Trophoblast cell (in vitro differentiated cells and primary cell): ENCODE measurements at regions not wholly inside any gene's neighbourhood (a gene's known extent, or its start where the extent isn't known, plus 50 kb on each side); places are given as distances from the start of the nearest gene placed in this dataset.

ENCODE experiments used
- DNase-seq, 2 donors: peaks; one replicate each; pipeline ENCODE4 v3.0.0-alpha.2; 2016
- H2AFZ ChIP-seq: 2 replicates; pipeline ENCODE4 v1.6.1; 2013; ENCODE audit warnings: low read length, moderate library complexity, mild to moderate bottlenecking; ENCODE audit not compliant: insufficient read depth, poor library complexity
- H2AK5ac ChIP-seq: 2 replicates; pipeline ENCODE4 v1.6.1; 2013; ENCODE audit warnings: mild to moderate bottlenecking, low read length
- H2BK120ac ChIP-seq: 2 replicates; pipeline ENCODE4 v1.6.1; 2013; ENCODE audit warnings: low read length, mild to moderate bottlenecking, moderate library complexity; ENCODE audit not compliant: insufficient read depth, poor library complexity
- H2BK12ac ChIP-seq: 2 replicates; pipeline ENCODE4 v1.6.1; 2013; ENCODE audit warnings: mild to moderate bottlenecking, low read length, moderate library complexity
- H2BK5ac ChIP-seq: 2 replicates; pipeline ENCODE4 v1.6.1; 2013; ENCODE audit warnings: low read length, low read depth, moderate library complexity, mild to moderate bottlenecking; ENCODE audit not compliant: poor library complexity
- H3K14ac ChIP-seq: 2 replicates; pipeline ENCODE4 v1.6.1; 2013; ENCODE audit warnings: mild to moderate bottlenecking, low read length
- H3K18ac ChIP-seq: 2 replicates; pipeline ENCODE4 v1.6.1; 2013; ENCODE audit warnings: mild to moderate bottlenecking, low read length
- H3K23ac ChIP-seq: 2 replicates; pipeline ENCODE4 v1.6.1; 2013; ENCODE audit warnings: low read length
- H3K27ac ChIP-seq: 2 replicates; pipeline ENCODE4 v1.5.1; 2013; ENCODE audit warnings: low read depth, mild to moderate bottlenecking, inconsistent platforms, low read length, moderate library complexity
- H3K27me3 ChIP-seq: 2 replicates; pipeline ENCODE4 v1.6.1; 2013; ENCODE audit warnings: inconsistent platforms, mild to moderate bottlenecking, low read length, moderate library complexity; ENCODE audit not compliant: insufficient read depth
- H3K36me3 ChIP-seq, 2 experiments: 1 replicate in 1 of 2; 2 replicates in 1 of 2; pipeline ENCODE4 v1.6.1; 2013; ENCODE audit warnings: low read length in 2 of 2, mild to moderate bottlenecking in 2 of 2, moderate library complexity in 1 of 2; ENCODE audit not compliant: insufficient read depth in 2 of 2, control insufficient read depth in 1 of 2
- H3K4ac ChIP-seq: 2 replicates; pipeline ENCODE4 v1.6.1; 2013; ENCODE audit warnings: low read depth, mild to moderate bottlenecking, low read length, moderate library complexity
- H3K4me1 ChIP-seq, 2 experiments: 1 replicate in 1 of 2; 2 replicates in 1 of 2; pipeline ENCODE4 v1.6.1; 2013; ENCODE audit warnings: low read length in 2 of 2, mild to moderate bottlenecking in 2 of 2, moderate library complexity in 1 of 2; ENCODE audit not compliant: insufficient read depth in 2 of 2, control insufficient read depth in 1 of 2
- H3K4me2 ChIP-seq: 2 replicates; pipeline ENCODE4 v1.6.1; 2013; ENCODE audit warnings: inconsistent platforms, mild to moderate bottlenecking, low read length, moderate library complexity
- H3K4me3 ChIP-seq: 2 replicates; pipeline ENCODE4 v1.5.1; 2013; ENCODE audit warnings: mild to moderate bottlenecking, low read depth, low read length, inconsistent platforms
- H3K79me1 ChIP-seq: one replicate; pipeline ENCODE4 v1.6.1; 2013; ENCODE audit warnings: low read length
- H3K79me2 ChIP-seq: 2 replicates; pipeline ENCODE4 v1.6.1; 2013; ENCODE audit warnings: low read length, mild to moderate bottlenecking; ENCODE audit not compliant: control insufficient read depth, insufficient read depth, poor library complexity
- H3K9ac ChIP-seq: 2 replicates; pipeline ENCODE4 v1.6.1; 2013; ENCODE audit warnings: mild to moderate bottlenecking, low read length
- H3K9me3 ChIP-seq: 2 replicates; pipeline ENCODE4 v1.6.1; 2013; ENCODE audit warnings: low read depth, mild to moderate bottlenecking, control low read depth, inconsistent platforms, low read length; ENCODE audit not compliant: insufficient read depth
- H4K12ac ChIP-seq: 2 replicates; pipeline ENCODE4 v1.6.1; 2013; ENCODE audit warnings: low read depth, mild to moderate bottlenecking, low read length, moderate library complexity
- H4K8ac ChIP-seq: 2 replicates; pipeline ENCODE4 v1.6.1; 2013; ENCODE audit warnings: low read depth, mild to moderate bottlenecking, low read length, moderate library complexity
- H4K91ac ChIP-seq: one replicate; pipeline ENCODE4 v1.6.1; 2013; ENCODE audit warnings: low read depth, mild to moderate bottlenecking, low read length, moderate library complexity
- WGBS: extraction: QIAGEN DNeasy Blood & Tissue Kit; methylation state at CpG from one replicate; pipeline ENCODE4 v1.1.7; 2013; ENCODE audit warnings: missing lambda C conversion rate; ENCODE audit not compliant: insufficient read length, insufficient coverage; ENCODE audit errors: extremely low coverage; 5-methylcytosine and 5-hydroxymethylcytosine counted together

DNA sequence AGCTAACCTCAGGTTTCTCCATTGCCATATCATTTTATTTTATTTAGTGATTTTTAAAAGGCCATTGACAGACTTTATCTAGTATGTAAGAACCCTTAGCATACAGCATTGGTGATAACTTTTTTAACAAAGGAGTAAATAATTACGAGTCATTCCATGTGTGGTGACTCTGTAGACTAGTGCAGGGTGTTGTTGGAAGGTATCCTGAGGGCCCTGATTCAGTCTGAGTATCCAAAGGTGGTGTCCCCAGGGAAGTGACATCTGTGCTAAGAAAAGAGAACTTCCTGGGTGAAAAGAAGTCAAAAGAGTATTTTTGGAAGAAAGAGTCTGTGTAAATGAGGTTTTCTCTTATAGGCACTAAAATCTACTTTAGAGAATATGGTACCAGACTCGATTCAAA lies 308.4 kb downstream of the C7orf25 start:
- H2AFZ ChIP-seq: no peak overlapping the region
- H3K14ac ChIP-seq: no peak overlapping the region
- no CpG with 5 or more reads among the region's 2 CpGs for WGBS
- no peak overlapping the region for H3K4ac ChIP-seq
- no peak overlapping the region for H3K4me3 ChIP-seq
- H3K4me1 ChIP-seq: no peaks in the 10 kb centered on the region
- H2BK5ac ChIP-seq: no peak overlapping the region
- H3K18ac ChIP-seq: no peak overlapping the region
- H3K27me3 ChIP-seq: no peaks in the 10 kb centered on the region
- no peak overlapping the region for H2BK120ac ChIP-seq
- H3K4me2 ChIP-seq: no peak overlapping the region
- H3K27ac ChIP-seq: no peak overlapping the region
- no peak overlapping the region for H3K23ac ChIP-seq
- H4K91ac ChIP-seq: no peak overlapping the region
- no peaks in the 10 kb centered on the region for H3K79me2 ChIP-seq
- H3K79me1 ChIP-seq: no peaks in the 10 kb centered on the region
- no peaks in the 10 kb centered on the region for H3K36me3 ChIP-seq
- DNase-seq: no peak
- no peak overlapping the region for H2AK5ac ChIP-seq
- H3K9me3 ChIP-seq: no peaks in the 10 kb centered on the region
- H4K12ac ChIP-seq: no peak overlapping the region
- no peak overlapping the region for H4K8ac ChIP-seq
- no peak overlapping the region for H3K9ac ChIP-seq
- H2BK12ac ChIP-seq: no peak overlapping the region

DNA sequence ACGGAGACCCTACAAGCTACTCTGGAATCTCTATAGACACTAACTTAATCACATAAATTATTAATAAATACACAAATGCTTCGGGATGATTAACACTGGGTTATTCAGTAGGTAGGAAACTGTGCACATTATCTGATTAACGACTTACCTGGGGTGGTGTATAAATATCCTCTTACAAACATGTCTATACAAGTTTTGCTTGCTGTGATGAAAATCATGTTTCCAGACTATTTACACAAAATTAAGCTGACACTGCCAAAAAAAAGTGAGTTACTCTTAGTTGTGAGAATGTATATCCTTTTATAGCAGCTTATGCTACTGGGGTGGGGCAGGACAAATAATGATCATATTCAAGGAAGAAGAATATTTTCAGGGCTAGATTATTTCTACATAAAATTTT lies 314.6 kb downstream of the C7orf25 start:
- Histone ChIP-seq H3K4me1 (no peaks in the 10 kb centered on the region), H3K9me3 (no peaks in the 10 kb centered on the region), H3K23ac (no peak overlapping the region), H3K27me3 (no peaks in the 10 kb centered on the region), H3K79me2 (no peaks in the 10 kb centered on the region), H2BK120ac (no peak overlapping the region), H3K18ac (no peak overlapping the region), H2BK5ac (no peak overlapping the region), H3K27ac (no peak overlapping the region), H3K79me1 (no peaks in the 10 kb centered on the region), H4K8ac (no peak overlapping the region), H2BK12ac (no peak overlapping the region), H3K14ac (no peak overlapping the region), H4K12ac (no peak overlapping the region), H3K4ac (no peak overlapping the region), H3K9ac (no peak overlapping the region), H2AK5ac (no peak overlapping the region), H3K4me3 (no peak overlapping the region), H3K4me2 (no peak overlapping the region), H2AFZ (no peak overlapping the region), H3K36me3 (no peaks in the 10 kb centered on the region), H4K91ac (no peak overlapping the region)
- no CpG with 5 or more reads among the region's 3 CpGs for WGBS
- DNase-seq: no peak

DNA sequence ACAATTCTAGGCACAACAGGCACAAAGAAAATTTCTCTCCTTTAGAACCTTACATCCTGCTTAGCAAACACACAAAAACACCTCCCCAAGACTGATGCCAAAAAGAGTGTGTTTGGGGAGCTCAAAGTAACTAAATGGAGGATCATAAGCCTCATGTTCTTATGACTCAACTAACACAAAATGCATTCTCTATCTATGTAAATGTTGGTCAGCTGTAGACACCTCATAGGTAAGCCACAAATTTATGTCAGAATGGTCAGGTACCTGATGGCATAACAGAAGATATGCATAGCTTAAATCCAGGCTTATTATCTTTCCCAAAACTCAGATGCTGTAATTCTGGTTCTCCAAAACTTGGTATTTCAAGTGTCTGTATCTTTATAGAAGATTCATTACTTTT lies 315.1 kb downstream of the C7orf25 start:
- Histone ChIP-seq H2BK12ac (no peak overlapping the region), H3K23ac (no peak overlapping the region), H3K27me3 (no peaks in the 10 kb centered on the region), H2AFZ (no peak overlapping the region), H2BK5ac (no peak overlapping the region), H3K36me3 (no peaks in the 10 kb centered on the region), H3K9me3 (no peaks in the 10 kb centered on the region), H3K4me1 (no peaks in the 10 kb centered on the region), H2AK5ac (no peak overlapping the region), H4K91ac (no peak overlapping the region), H3K9ac (no peak overlapping the region), H3K79me2 (no peaks in the 10 kb centered on the region), H3K4ac (no peak overlapping the region), H3K14ac (no peak overlapping the region), H4K12ac (no peak overlapping the region), H3K4me3 (no peak overlapping the region), H2BK120ac (no peak overlapping the region), H3K18ac (no peak overlapping the region), H3K27ac (no peak overlapping the region), H3K4me2 (no peak overlapping the region), H4K8ac (no peak overlapping the region), H3K79me1 (no peaks in the 10 kb centered on the region)
- no peak for DNase-seq

DNA sequence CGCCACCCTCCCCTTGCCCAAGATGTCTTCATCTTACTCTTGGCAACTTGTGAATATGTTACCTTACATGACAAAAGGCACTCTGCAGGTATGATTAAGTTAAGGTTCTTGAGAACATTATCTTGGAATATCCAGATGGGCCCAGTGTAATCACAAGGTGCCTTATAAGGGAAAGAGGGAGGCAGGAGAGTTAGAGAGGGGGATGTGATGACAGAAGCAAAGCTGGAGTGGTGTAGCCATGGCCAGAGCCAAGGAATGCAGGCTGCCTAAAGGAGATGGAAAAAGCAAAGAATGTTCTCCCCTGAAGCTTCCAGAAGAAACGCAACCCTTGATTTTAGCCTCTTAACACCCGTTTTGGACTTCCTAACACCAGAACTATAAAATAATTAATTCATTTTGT lies 318.0 kb downstream of the C7orf25 start:
- DNase-seq: no peak
- H3K27ac ChIP-seq: no peak overlapping the region
- no peak overlapping the region for H4K91ac ChIP-seq
- H3K4me1 ChIP-seq: no peaks in the 10 kb centered on the region
- no peak overlapping the region for H2AK5ac ChIP-seq
- no peak overlapping the region for H3K4ac ChIP-seq
- no peak overlapping the region for H2BK5ac ChIP-seq
- no peaks in the 10 kb centered on the region for H3K36me3 ChIP-seq
- no peak overlapping the region for H3K4me2 ChIP-seq
- no peak overlapping the region for H3K14ac ChIP-seq
- no peaks in the 10 kb centered on the region for H3K27me3 ChIP-seq
- H2BK120ac ChIP-seq: no peak overlapping the region
- H2BK12ac ChIP-seq: no peak overlapping the region
- WGBS: no CpG with 5 or more reads among the region's 3 CpGs
- no peak overlapping the region for H3K18ac ChIP-seq
- H3K23ac ChIP-seq: no peak overlapping the region
- no peak overlapping the region for H3K4me3 ChIP-seq
- H3K79me2 ChIP-seq: no peaks in the 10 kb centered on the region
- no peak overlapping the region for H4K12ac ChIP-seq
- no peaks in the 10 kb centered on the region for H3K9me3 ChIP-seq
- H4K8ac ChIP-seq: no peak overlapping the region
- H3K79me1 ChIP-seq: no peaks in the 10 kb centered on the region
- H2AFZ ChIP-seq: no peak overlapping the region
- no peak overlapping the region for H3K9ac ChIP-seq
